ENCODE measurements at regions not wholly inside any gene's neighbourhood (a gene's known extent, or its start where the extent isn't known, plus 50 kb on each side); places are given as distances from the start of the nearest gene placed in this dataset.

- DNase-seq (ENCODE audit: extremely low read depth, low read depth, low spot score), result no peak
Observed at GRCh38 chr7:32273297-32273696, 203.1 kb upstream of the PDE1C start.

- no peak for DNase-seq (ENCODE audit: extremely low read depth, low read depth, low spot score)
Observed at GRCh38 chr7:32266932-32267475, 196.8 kb upstream of the PDE1C start.

- DNase-seq (ENCODE audit: extremely low read depth, low read depth, low spot score), result no peak
Observed at GRCh38 chr7:32264702-32265284, 194.6 kb upstream of the PDE1C start.

GRCh38 chr7:32263611-32264010, 193.4 kb upstream of the PDE1C start:
- DNase-seq (ENCODE audit: extremely low read depth, low read depth, low spot score), result no peak

- no peak for DNase-seq (ENCODE audit: extremely low read depth, low read depth, low spot score)
Observed at GRCh38 chr7:32262315-32262714, 192.1 kb upstream of the PDE1C start.

GRCh38 chr7:32259931-32260596, 189.9 kb upstream of the PDE1C start:
- no peak for DNase-seq (ENCODE audit: extremely low read depth, low read depth, low spot score)

GRCh38 chr7:32258265-32258664, 188.1 kb upstream of the PDE1C start:
- DNase-seq (ENCODE audit: extremely low read depth, low read depth, low spot score), result no peak

GRCh38 chr7:32257621-32258020, 187.4 kb upstream of the PDE1C start:
- DNase-seq (ENCODE audit: extremely low read depth, low read depth, low spot score), result no peak

- DNase-seq (ENCODE audit: extremely low read depth, low read depth, low spot score), result no peak
Observed at GRCh38 chr7:32256811-32257210, 186.6 kb upstream of the PDE1C start.

- DNase-seq (ENCODE audit: extremely low read depth, low read depth, low spot score), result no peak
Observed at GRCh38 chr7:32256376-32256775, 186.2 kb upstream of the PDE1C start.

- no peak for DNase-seq (ENCODE audit: extremely low read depth, low read depth, low spot score)
Observed at GRCh38 chr7:32255036-32255435, 184.8 kb upstream of the PDE1C start.

GRCh38 chr7:32253299-32253698, 183.1 kb upstream of the PDE1C start:
- DNase-seq (ENCODE audit: extremely low read depth, low read depth, low spot score), result no peak

- DNase-seq (ENCODE audit: extremely low read depth, low read depth, low spot score), result no peak
Observed at GRCh38 chr7:32251659-32252058, 181.5 kb upstream of the PDE1C start.

- no peak for DNase-seq (ENCODE audit: extremely low read depth, low read depth, low spot score)
Observed at GRCh38 chr7:32250471-32251260, 180.5 kb upstream of the PDE1C start.

GRCh38 chr7:32250003-32250402, 179.8 kb upstream of the PDE1C start:
- DNase-seq (ENCODE audit: extremely low read depth, low read depth, low spot score), result no peak

GRCh38 chr7:32248522-32248921, 178.3 kb upstream of the PDE1C start:
- no peak for DNase-seq (ENCODE audit: extremely low read depth, low read depth, low spot score)

- DNase-seq (ENCODE audit: extremely low read depth, low read depth, low spot score), result no peak
Observed at GRCh38 chr7:32244806-32245345, 174.7 kb upstream of the PDE1C start.

- DNase-seq (ENCODE audit: extremely low read depth, low read depth, low spot score), result no peak
Observed at GRCh38 chr7:32243687-32244290, 173.6 kb upstream of the PDE1C start.

- no peak for DNase-seq (ENCODE audit: extremely low read depth, low read depth, low spot score)
Observed at GRCh38 chr7:32242436-32242835, 172.2 kb upstream of the PDE1C start.

GRCh38 chr7:32241636-32242035, 171.4 kb upstream of the PDE1C start:
- no peak for DNase-seq (ENCODE audit: extremely low read depth, low read depth, low spot score)

- DNase-seq (ENCODE audit: extremely low read depth, low read depth, low spot score), result no peak
Observed at GRCh38 chr7:32239764-32240163, 169.6 kb upstream of the PDE1C start.

Data from glomerular endothelial cell (primary cell).